ENCODE measurements at regions not wholly inside any gene's neighbourhood (a gene's known extent, or its start where the extent isn't known, plus 50 kb on each side); places are given as distances from the start of the nearest gene placed in this dataset.

DNA sequence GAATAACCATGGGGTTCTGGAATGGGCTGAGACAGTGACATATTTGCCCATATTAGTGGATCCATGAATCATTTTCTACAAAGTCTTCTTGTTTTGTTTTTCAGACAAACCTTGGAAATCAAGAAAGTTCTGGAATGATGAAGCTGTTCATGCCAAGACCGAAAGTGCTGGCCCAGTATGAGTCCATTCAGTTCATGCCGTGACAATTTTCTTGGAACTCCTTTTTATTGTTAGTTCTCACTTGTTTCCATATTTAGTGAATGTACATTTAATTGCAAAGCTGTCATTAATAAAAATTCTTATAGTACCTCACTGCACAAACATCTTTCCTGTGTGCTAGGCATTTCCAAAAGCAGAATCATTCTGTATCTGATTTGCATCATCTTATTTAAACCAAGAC, 100.6 kb upstream of the KCNJ15 start:
- no peak for DNase-seq (ENCODE audit: low spot score)

DNA sequence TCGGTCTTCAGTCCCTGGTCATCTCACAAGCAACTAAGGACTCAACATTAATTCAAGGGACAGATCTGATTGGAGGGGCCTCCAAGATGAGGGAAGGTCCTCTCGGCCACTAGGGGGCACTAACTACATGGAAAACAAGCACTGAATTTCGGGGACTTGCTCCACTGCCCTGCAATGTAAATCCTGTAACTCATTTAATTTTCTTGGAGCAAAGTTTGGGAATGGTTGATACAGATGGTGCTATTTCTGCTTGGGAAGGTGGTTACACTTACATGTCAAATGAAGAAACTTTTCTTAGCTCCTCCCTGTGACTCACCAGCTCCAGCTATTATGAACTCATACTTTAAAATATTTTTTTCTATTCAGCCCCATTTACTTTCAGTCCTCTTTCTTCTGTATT, 97.4 kb upstream of the KCNJ15 start:
- DNase-seq (ENCODE audit: low spot score): peak; percentile 59

DNA sequence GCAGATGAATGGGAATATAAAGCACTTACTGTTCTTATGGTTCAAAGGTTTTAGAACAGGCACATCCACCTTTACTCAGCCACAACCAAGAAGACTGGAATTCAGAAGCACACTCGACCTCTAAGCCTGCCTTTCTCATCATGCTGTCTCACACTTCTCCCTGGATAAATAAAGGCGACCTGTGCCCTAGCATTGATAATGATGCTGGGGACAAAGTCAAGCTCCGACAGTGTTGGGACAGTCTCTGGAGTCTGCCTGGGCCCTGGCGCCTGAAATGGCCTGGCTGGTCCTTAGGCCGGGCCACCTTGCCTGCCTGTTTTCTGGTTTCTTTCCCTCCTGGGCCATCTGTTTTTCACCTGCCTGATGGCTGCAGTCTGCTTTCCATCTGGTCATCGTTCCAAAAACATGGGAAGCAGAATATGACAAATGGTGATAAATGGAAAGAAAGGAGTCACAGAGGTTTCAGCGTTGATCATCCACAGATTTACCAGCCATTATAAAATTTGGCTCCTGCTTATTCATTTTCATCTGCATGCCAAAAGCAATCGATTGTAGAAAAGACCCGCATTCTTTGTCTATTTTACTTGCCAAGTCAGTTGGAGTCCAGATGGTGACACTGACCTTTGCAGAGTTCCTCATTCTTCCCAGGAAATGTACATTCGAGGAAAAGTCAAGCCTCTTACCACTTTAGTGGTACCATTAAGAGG, 91.2 kb upstream of the KCNJ15 start:
- DNase-seq (ENCODE audit: low spot score): no peak

DNA sequence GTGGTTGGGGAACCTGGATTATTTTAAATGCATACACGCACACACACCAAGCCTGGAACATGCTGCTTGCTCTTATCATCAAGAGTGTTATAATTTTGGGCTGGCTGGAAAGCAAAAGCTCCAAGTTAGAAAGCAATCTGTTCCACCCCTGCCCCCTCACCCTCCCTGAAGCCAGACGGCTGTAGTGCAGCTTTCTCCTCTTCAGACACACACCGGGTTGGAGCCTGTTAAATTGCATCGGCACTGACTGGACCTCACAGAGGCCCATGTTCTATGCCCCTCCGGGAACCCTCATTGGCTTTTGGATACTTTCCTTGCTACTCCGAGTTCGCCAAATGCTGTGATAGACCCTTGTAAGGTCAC, 90.6 kb upstream of the KCNJ15 start:
- DNase-seq (ENCODE audit: low spot score): no peak

DNA sequence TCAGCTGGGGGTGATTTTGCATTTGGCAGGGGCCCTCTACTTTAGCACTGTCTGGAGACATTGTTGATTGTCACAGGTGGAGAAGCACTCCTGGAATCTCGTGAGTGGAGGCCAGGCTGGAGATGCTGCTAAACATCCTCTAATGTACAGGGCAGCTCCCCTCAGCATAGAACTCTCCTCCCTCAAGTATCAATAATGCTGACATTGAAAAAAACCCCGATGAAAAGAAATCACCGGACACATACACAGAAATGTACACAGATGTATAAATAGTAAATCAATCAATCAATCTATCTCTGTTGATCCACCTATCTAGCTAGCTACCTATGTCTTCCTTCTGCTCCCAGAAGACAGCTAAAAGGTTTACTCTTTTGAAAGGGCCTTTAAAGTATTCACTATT, 89.4 kb upstream of the KCNJ15 start:
- no peak for DNase-seq (ENCODE audit: low spot score)

DNA sequence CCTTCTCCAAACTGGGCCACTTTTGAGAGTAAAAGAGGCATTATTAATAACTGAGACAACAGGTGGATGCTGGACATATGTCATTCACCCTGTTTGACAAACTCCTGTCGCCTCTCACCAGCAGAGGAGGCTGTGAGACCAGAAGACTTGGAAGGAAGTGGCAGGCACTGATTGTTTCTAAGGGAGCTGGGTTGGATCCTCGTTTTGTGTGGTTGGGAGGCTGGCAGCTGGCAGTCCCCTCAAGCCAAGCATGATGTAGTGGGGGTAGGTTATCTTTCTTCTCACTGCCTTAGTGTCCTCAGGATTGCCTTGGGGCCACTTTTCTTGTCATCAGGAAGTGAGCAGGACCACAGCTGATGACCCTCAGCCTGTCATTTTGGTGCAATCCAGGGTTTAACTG, 86.5 kb upstream of the KCNJ15 start:
- no peak for DNase-seq (ENCODE audit: low spot score)

DNA sequence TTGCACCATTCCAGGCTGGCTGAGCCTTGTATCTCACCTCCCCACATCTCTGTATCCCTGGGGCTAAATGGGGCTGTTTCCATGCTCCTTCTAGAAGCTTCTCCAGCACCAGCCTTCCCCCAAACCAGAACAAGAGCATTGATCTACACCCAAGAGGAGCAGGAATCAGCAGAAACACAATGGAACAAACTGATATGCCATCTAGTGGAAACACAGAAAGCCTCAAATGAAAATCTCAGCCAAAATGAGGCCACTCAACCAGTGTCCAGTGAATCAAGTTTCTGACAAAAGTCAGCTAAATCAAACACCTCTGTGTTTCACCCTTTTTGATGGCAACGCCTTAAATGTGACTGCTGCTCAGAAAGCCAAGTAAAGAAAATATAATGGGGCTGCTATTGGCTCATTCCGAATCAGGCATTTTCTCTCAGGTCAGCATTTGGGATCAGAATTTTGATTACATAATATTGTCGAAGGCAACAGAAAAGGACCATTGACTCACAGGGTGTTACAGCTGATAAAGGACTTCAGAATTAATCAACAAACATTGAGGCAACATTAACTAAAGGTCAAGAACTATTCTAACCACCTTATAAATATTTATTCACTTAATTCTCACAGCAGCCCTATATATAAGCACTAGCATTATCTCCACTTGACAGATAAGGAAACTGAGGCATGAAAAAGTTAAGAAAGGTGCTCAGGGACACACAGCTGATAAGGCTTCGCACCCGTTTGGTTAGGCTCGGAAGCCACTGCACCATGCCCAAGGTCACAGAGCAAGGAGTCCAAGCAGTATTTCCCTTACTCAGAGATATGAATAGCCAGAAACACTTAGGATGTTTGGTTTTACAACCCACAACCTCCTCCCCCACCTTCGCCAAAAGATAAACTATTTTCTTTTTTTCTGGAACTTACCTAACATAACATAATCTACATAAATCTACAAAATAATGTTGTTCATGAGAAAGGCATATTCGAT, 85.8 kb upstream of the KCNJ15 start:
- no peak for DNase-seq (ENCODE audit: low spot score)

DNA sequence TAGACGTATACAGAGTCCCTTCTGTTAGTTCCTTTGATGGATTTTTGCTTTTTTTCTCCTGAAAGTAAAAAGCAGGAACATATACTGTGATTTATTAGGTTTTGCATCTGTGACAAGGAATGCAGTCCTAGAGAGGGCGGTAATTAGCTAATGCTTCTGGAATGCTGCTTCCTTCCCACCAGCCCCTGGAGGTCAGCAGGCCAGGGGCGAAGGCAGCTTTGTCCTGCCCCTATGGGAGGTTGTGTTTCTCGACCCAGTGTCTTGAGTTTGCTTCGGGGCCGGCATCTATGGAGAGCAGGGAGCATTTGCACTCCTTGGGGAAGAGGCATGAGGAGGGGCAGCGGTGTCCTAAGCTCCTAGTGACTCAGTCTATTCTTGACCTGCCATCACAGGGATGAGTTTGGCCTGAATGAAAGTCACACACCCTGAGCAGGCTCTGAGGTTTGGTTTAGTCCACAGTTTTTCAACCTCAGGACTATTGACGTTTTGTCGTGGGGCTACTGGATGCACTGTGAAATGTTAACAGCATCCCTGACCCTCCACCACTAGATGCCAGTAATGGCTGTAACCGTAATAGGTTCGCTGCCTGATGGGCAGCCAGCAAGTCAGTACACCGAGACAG, 85.0 kb upstream of the KCNJ15 start:
- DNase-seq (ENCODE audit: low spot score): no peak

DNA sequence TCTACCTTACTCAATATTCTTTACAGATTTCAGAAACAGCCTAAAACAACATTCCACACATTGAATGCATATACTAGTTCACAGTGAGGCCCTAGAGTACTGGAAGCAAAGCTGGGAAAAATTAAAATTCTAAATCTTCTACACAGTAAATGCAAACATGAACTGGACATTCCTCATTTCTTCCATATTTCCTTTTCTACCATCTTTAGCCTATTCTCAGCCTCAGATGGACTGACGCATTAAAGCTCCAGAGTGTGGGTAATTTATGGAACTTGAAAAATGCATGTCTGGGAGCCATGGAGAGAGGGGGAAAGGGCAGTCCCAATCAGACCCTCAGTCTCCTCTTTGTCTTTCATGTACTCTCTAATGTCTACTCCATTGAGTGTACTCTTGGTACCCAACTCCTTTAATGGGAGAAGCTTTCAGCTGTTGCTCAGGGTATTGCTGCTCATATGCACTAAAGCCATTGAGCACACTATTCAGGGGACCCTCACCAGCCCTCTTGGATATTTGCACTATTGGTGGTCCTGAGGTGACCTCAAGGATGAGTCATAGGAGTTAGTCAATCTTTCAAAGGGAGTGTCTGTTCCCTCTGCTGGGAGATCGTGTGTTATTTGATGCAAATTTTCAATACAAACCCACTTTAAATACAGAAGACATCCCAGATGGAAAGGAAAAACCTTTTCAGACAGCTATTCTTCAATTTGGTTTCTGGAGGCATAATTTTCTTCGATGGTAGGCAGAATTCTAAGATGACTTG, 83.3 kb upstream of the KCNJ15 start:
- no peak for DNase-seq (ENCODE audit: low spot score)

DNA sequence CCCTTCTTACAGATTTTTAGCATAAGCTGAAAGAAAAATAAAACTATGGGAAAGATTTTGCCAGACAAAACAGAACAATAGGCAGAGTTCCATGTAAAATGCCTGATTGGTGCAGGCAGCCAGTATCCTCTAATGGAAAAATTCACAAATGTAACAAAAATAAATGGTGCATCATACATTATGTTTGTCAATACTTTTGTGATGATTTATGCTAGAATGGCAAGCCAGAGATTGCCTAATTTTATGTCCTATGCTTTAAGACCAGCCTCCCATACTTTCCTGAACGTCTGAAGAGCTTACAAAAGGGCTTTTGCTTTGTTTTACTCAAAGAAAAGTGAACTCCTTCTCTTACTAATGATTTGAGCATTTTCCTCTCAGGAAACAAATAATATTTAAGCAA, 81.5 kb upstream of the KCNJ15 start:
- no peak for DNase-seq (ENCODE audit: low spot score)

DNA sequence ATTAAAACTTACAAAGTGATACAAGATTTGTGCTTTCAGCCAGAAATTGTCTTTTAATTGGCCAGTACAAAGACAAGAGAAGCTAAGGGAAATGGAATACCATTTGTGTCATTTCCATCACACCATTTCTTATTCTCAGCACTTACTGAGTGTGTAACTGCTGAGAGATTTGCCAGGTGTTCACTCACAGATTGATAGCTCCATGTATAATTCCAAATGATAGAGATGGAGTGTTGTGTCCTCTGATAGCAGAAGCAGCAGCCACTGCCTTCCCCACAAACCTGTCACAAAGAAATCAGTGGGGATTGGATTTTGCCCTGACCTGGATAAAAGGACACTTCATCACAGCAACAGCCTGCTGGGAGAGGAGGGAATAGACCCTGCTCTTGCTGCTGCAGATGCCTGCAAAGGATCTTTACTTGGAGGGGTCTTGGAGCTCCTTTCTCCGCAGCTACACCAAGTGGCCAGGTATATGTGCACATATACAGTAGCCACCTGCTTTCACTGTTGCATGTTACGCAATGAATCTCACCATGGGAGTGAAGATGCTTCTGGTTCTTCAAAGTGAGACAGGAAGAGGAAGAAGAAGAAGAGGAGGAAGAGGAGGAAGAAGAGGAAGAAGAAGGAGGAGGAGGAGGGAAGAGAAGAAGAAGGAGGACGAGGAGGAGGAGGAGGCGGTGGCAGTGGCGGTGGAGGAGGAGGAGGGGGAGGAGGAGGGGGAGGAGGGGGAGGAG, 78.7 kb upstream of the KCNJ15 start:
- DNase-seq (ENCODE audit: low spot score): no peak

DNA sequence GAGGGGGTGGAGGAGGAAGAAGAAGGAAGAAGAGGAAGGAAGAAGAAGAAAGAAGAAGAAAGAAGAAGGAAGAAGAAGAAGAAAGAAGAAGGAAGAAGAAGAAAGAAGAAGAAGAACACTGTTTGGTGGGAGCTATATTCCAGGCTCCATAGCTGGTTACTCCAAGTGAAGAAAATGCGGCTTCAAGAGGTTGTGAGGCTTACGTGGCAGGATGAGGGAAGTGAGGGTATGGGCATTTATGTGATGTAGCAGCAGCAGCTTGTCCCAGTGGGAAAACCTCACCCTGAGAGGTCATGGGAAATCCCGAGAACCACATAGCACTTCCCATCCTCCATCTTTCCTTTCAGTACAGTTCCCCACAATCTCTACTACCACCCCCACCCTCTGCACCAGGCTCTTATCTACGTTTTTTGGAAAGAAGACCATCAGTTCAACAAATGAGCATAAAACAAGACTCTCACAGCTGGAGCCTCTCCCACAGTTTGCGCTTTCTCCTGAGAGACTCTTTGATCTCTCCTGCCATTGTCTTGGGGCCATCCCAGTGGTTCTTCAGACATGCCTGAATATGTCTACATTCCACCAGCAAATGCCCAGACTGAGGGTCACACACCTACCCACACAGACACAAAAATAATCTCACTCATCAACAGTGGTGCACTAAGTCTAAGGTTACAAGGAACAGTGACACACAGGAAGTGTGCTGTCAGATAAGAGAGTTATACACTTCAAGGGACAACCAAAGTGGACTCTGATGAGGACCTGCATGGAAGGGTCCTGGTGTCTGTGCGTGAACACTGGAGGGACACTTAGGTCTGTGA, 77.9 kb upstream of the KCNJ15 start:
- DNase-seq (ENCODE audit: low spot score): no peak

DNA sequence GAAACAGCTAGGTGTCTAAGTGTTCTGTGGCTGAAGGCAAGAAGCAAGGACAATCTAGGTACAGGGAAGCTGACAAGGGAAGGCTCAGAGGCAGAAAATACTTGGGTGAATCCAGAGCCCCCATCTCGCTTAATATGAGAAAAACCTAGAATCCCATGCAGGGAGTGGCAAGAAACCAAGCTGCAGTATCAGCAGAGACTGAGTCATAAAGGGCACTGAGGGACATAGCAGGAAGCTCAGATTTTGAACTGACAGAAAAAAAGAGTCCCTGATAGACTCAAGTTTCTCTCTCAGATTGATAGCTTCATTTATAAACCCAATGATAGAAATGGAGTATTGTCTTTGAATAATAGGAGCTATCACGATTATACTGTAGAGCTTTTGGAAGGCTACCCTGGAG, 77.3 kb upstream of the KCNJ15 start:
- DNase-seq (ENCODE audit: low spot score): no peak

DNA sequence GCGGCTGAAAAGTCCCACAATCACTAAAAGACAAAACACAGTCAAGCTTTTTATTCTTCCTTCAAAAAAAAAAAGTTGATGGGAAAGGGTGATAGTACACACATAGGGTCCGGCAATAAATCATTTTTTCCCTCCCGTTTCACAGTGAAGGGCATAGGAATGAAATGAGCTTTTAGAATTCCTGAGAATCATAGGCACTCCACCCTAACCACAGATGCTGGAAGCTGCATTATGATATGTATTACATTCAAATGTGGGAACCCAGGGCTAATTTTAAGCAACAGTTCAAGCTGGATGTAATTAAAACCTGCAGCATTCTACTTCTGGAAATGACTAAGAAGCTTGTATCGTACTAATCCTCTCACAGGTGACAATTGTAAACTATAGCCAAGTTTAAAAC, 75.7 kb upstream of the KCNJ15 start:
- no peak for DNase-seq (ENCODE audit: low spot score)

DNA sequence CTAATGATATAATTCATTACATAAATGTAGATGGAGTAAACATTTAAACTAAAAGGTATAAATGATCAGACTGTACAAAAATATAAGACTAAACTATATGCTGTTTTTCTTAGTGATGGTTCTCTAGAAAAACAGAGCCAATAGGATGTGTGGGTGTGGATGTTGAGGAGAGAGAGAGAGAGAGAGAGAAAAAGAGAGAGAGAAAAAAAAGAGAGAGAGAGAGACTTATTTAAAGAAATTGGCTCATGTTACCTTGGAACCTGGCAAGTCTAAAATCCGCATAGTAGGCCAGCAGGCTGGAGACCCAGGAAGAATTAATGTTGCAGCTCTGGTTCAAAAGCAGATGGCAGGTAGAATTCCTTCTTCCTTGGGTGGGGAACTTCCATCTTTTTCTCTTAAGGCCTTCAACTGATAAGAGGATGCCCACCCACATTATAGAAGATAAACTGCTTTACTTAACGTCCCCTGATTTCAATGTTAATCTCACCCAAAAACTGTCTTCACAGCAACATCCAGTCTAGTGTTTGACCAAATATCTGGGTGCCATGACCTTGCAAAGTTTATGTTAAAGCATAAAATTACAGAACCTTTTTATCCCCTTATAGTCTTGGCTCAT, 74.3 kb upstream of the KCNJ15 start:
- no peak for DNase-seq (ENCODE audit: low spot score)

DNA sequence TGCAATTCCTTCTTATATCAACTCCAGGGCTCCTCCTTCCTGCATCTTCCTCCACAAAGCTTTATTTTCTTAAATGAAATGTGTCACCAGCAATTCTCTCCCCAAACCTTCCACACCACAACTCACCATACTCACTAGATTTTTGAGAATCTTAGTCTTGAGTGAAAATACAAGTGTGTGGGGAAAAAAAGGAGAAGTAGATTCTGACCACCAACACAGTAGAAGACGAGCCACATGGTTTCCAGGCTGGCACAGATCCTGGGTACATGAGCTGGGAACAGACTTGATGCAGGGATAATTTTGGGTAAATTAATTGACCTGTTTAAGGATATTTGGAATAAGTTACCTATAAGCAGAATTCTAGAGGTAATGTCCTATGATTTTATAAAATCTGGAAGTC, 72.8 kb upstream of the KCNJ15 start:
- no peak for DNase-seq (ENCODE audit: low spot score)

DNA sequence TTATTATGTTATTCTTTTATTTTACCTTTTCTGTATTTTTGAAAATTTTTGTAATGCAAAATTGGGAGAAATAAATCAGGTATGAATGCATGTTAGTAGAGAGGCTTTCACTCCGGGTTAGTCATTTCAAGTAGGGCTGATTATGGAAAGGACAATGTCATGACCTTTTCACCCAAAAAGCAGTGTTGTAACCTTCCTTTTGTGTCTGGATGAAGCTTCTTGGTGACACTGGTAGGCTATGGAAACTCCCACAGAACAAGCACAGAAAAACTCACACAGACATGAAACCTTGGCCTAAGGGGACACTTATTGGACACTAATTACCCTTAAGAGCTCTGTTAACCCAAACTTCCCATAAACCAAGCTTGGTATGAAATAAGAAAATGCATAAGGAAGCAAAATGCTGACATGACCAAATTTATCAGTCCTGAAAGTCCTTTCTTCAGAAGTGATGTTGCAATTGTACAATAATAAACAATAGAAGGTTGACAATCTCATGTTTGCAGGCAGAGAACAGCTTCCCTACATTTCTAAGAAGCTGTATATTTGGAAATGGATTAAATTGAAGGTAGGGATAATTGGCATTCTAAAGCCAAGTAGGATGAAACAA, 70.0 kb upstream of the KCNJ15 start:
- DNase-seq (ENCODE audit: low spot score): no peak

DNA sequence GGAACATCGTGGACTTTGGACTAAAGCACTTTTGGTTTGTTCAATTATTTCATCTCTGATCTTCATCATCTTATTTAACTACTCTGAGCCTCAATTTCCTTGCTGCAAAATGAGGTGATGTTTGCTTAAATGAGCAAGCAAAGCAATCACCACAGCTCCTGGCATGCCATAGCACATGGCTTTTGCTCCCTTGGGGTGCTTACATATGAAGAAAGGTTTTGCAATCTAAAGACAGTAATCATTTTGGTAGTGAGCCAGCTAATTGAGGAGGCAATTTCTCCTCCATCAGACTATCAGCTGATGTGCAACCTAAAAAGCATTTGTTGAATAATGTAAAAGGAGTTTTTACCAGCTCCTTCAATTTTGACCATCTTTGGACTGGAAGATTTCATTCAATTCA, 68.8 kb upstream of the KCNJ15 start:
- no peak for DNase-seq (ENCODE audit: low spot score)

DNA sequence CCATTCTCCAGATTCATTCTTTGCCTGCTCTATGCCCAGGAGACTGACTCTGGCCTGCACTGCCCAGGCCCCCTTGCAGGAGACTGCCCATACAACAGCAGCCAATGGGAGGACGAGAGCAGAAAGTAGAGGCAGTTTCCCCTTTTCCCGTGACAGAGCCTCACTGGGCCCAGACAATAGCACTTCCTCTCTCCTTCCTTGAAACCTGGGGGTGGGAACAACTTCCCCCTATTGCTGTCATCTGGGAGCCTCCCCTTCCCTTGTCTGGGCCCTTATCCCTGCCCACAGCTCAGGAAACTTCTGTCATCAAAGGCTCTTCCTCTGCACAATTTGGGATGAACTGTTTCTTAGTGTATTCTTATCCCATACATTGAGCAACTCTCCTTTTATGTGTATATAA, 60.8 kb upstream of the KCNJ15 start:
- DNase-seq (ENCODE audit: low spot score): no peak

DNA sequence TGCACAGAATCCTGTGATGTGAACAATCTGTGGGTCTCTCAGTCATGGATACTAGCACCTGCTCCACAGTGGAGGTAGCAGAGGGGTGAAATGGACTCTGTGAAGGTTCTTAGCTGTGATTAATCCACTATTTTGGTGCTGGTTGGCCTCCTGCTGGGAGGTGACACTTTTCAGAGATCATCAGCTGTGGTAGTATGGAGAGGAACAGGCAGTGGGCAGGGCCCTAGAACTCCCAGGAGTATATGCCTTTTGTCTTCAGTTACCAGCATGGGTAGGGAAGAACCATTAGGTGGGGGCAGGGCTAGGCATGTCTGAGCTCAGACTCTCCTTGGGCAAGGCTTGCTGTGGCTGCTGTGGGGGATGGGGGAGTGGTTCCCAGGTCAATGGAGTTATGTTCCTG, 54.0 kb upstream of the KCNJ15 start:
- no peak for DNase-seq (ENCODE audit: low spot score)

Measured in hematopoietic multipotent progenitor cell treated with erythropoietin and hydrocortisone succinate and interleukin-3 and kit ligand, for 15 days (in vitro differentiated cells).